Iris pigment epithelial cell (primary cell): ENCODE measurements at regions not wholly inside any gene's neighbourhood (a gene's known extent, or its start where the extent isn't known, plus 50 kb on each side); places are given as distances from the start of the nearest gene placed in this dataset.

Experiments used
- DNase-seq: peaks from one replicate; pipeline ENCODE4 v3.0.0-alpha.2; 2011; ENCODE audit warnings: low read depth

DNA sequence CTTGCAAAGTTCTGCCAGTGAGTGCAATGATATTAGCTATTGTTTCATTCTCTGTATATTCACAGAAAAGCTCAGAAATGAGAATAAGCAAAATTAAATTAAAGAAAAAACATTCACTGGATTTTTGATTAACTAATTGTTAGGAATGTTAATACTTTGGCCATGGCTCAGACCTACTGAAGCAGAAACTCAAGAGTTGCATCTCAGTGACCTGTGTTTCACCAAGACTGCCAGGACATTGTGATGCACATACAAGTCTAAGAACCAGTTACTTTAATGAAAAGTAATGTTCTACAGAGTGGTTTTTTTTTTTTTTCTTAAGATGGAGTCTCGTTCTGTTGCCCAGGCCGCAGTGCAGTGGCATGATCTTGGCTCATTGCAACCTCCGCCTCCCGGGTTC, 464.9 kb upstream of the NMUR2 start:
- DNase-seq, result no peak

DNA sequence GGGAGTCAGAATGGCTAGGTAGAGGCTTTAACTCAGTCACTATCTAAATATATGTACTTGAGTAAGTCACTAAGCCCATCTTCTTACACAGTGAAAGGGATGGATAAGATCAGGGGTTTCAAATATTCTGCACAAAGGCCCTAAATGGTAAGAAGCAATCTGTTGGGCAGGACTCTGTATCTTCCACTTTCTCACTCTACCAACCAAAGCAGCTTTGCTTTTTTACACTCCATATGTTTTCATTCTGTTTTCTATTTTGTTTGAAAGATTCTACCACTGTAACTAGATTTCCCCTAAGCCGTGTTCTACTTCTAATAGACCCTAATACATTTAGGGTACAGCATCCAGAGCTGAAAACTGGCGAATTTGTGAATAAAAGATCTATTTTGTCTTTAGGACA, 477.5 kb upstream of the NMUR2 start:
- DNase-seq, result no peak

DNA sequence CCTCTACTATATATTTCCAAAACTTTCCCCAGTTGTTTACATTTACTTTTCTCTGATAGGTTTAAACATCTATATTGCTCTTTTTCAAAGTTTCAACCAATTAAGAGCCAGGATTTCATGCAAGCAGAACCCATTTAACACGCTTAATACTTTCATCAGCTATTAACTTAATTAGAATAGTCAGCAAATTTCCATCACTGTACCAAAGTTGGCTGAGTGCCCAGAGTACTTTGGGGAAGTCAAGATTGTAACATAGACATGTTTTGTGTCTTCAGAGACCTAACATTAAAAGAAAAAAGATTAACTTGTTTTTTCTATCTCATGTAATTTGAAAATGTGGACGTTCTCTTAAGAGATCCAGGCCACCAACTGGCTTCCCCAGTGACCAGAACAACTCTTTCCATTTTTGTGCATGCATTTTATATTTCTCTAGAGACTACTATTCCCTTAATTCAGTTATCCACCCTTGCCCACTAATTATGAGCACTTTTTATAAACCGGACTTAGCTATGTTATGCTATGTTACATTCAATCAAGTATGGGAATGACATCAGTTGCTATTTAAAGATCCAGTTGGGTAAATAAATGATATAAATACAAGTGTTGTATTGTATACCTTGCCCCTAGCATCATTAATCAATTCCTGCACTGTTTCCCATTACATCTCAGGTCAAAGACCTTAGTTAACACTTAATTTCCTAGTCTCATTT, 478.1 kb upstream of the NMUR2 start:
- DNase-seq, result no peak

DNA sequence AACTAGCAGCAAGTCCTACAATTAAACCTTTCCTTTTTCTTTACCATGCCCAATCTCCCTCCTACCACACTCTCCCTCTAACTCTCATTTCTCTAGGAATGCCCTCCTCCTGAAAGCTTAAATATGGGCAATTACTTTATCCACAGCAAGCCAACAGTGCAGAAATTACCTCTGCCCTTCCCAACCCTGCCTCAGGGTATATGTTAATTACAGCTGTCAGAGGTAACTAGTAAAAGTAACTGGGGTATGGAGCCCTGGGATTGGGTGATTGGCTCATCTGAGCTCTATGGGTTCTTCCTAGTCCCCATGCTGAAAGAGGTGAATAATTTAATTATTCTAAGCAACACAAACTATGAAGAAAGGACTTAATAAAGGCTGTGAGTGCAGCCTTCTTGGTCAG, 478.9 kb upstream of the NMUR2 start:
- no peak for DNase-seq

DNA sequence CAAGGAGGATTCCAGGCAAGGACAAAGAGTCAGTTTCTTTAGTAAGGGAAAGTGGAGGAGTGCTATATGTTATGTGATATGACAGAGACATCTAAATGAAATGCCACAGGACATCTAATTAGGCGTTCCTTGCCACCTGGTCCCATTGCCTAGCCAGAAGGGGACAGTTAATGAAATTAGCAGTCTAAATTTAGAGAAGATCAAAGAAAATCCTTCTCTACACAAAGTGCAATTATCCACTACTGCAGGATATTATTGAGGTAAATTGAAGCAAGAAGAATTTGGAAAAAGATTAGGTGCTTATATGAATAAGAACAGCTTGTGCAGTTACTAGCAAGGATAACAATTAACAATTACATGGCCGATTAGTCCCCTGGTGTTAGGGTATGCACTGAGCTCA, 495.3 kb upstream of the NMUR2 start:
- DNase-seq, result no peak

DNA sequence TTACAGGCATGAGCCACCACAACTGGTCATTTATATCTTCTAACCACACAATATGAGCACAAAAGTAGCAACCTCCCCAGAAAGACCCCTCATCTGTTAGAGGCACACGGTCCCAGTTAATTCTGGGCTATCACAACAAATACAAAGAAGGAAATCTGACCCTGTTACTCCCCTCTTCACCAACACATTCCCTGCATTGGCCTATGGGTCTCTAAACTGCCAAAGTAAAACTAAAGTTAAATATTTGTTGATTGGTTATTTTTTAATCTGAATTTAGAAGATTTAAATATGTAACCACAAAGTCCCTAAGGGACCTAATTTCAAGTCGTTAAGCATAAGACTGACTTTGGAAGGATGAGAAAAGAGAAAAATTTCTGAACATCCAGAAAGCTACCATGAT, 496.7 kb upstream of the NMUR2 start:
- no peak for DNase-seq

DNA sequence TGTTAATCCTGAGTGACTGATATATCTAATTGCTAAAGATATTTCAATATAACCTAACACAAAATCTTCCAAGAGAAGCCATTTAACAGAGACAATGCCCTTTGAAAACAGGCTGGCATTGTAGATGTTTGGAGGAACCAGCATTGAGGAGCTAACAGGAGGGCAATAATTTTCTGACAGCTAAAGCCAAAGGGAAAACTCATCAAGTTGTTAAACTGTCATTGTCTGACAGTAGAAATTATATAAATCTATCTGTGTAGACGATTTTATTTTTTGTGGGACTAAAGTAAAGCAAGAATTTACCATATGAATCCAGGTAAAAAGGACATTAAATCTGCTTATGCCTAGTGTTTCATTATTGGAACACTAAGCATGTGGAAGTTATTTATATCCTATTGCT, 500.2 kb upstream of the NMUR2 start:
- no peak for DNase-seq

DNA sequence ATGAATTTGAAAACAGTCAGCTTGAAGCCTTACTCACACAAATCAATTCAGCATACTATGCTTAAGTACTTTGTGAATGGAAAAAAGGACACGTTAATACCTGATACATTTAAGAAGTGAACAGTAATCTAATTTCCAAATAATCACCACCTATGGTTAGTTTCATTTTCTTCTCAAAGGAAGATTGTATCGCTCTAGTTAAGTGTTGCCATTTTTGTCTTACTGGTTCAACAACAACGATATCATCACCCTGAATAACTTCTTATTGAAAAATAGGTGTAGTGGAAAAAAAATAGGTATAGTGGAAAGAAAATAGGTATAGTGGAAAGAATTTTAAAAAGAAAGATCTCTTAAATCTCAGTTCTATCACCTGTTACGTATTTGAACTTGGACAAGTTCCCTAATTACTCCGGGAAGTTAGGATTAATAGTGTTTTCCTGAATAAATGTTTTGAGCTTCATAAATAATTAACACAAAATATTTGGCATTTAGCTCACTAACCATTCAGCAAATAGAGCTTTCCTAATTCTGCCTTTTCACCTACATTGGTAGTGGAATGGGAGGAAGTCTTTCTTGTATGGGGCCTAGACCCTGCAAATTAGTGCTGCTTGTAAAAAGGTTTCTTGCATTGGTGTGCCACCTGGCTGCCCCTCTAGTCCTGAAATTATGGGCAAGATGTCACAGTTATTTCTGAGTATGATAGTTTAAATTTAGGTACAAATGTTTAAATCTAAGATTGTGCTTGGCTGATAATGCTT, 502.6 kb upstream of the NMUR2 start:
- no peak for DNase-seq

DNA sequence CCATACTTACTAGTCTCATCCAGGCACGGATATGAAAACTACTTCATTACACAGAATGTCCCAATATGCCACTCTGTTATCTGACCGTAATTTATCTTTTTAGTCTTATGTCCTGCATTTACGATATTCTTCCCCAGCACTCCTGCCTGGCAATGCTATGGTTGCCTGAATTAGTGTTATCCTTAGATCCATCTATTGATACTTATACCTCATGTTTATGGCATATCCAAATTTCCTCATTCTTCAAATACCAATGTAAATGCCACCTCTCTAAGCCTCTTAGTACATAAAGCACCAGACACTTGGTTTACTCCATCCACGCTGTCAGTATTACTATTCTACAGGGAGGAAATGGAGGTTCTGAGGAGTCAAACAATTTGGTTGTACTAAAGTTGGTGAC, 507.8 kb upstream of the NMUR2 start:
- DNase-seq, result no peak

DNA sequence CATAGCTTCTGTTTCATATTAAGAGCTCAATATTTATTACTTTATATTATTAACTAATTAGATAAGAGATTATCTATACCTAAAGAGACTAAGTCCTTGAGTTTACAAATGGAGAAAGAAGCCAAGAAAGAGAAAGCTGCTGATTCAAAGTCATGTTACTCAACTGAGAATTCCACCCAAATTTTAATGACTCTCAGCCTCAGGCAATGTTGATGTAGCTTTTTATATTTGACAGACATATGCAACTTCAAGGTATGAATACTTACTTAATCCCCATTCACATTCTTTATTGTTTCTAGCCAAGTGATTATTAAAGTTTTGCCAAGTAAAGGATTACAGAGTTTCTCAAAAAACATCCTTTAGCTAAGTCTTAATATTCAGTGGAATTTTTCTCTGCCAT, 527.5 kb upstream of the NMUR2 start:
- DNase-seq, result no peak

DNA sequence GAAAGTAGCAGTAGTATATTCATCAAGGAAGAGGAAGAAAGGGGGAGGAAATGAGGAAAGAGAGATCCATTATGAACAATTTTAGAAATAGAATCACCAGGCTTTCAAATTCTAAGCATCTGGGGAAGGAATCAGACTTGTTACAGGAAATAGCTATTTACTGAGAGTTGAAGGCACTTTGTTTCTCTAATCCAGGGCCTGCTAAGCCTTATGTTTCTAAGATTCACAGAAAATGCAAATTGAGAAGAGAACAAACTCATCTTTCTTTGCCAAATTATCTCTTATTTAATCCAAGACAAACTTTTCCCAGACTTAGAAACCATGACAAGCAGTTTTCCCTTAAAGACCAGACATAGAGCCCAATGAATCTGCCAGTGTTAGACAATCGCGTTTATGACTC, 528.0 kb upstream of the NMUR2 start:
- DNase-seq, result no peak

DNA sequence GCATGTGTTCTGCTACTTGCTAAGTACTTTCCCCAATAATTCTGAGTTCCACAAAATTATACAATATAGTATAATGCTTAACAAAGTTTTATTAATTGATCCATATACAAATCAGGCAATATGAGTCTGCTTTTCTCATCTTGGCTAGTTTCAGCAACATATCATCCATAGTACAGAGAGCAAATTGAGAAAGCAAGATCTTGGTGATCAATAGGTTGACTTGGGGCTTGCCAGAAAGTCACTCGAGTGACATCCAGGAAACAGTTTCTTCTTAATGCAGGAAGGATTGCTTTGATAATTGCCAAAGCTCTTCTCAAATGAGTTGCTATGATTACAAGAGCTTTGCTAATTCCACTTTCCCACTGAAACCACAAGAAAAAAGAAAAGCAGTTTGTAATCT, 533.6 kb upstream of the NMUR2 start:
- DNase-seq, result no peak

DNA sequence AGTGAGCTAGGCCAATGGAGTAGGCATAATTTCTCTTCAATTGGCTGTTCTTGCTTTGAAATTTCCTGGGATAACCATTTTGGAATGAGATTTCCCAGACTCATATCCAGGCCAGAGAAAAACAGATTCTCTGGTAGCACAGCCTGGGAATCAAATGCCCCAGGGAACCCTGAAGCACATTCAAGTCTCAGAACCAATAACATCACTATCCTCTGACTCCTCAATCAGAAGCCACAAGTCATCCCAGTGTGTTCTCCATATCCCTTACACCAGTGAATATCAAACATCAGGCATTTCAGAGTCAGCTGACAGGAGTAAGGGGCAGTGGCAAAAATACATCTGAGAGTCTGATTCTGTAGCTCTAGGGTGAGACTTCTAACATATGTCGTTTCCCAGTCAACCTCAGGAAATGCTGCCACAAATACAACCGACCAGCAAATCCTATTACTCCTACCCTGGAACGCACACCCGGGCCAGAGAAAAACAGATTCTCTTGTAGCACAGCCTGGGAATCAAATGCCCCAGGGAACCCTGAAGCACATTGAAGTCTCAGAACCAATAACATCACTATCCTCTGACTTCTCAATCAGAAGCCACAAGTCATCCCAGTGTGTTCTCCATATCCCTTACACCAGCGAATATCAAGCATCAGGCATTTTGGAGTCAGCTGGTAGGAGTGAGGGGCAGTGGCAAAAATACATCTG, 537.7 kb upstream of the NMUR2 start:
- DNase-seq, result no peak

DNA sequence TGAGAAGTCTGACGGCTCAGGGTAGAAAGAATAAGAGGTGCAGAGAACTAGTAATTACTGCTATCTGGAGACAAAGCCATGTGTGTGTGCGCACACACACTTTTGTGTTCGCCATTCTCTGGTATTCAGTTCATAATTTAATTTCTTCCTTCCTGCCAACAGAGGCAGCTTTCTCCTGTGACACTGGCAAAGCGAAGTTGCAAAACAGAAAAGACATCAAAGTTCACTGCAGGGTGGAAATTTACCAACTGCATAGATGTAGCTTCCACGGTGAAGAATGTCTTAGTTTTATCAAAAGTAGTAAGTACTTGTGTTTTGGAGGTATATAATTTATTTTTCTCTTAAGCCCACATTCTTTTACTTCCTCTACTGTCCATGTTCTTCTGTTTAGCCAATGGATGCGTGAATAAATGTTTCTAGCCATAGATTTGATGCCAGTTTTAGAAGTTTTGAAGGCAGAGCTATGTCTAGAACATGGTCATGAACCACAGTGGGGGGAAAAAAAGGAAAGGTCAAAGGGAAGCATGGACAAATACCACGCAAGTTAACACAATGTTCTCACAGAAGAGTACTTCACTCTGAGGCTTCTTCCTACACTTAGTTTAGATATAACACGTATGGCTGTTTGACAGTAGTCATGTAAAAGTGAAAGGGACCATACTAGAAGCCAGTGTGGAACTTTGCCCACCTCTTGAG, 536.5 kb upstream of the GRIA1 start:
- no peak for DNase-seq

DNA sequence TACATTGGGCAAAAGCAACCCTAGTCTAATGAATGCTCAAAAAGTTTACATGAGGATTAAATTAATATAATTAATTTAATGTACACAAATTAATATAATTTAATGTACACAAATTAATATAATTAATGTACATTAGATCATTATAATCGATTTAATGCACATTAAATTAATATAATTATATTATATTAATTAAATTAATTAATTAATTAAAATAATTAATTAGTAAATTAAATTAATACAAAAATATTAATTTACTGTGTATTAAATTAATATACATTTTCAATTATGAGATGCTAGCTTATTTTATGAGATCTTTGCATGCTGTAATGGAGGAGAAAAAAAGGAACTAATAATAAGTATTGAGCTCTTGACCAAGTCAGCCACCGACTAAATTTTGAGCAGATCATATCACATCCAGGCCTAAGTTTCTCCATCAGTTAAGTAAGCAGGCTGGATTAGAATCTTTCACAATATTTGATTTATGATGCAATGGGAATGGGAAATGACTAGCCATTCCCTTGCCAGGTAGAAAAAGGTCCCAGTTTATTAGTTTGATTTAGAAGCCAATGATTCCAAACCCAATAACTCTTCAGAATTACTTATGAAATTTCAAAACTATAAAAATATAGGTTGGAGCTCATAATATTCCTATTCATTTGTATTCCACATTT, 533.4 kb upstream of the GRIA1 start:
- no peak for DNase-seq

DNA sequence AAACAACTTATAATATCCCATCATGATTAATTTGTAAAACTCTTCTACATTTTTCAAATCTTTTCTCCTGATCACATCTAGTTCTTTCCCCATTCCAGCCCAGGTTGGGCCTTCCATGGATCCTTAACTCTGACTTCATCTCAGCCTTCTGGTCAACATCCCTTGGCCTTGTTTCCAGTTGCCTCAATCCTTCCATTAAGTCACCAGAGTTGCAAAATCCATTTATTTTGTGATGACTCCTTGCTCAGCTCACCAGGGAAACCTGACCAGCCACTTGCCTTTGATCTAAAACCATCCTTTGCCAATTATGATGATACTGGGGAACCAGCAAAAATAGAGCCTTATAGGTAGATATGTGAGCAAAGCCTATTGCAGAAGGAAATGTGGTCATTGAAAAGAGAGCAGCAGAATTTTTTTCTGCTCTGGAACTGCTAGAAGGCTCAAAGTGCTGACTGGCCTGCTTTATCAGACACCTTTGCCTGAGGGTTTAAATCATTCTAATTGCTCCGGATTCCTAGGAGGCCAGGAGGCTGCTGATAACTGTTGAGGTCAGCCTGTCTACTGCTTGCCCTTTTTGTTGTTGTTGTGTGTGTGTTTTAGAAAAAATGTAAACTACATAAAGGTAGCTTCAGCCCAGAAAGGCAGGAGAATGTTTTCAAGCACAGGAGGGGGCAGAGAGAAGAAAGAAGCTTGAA, 512.2 kb upstream of the GRIA1 start:
- no peak for DNase-seq

DNA sequence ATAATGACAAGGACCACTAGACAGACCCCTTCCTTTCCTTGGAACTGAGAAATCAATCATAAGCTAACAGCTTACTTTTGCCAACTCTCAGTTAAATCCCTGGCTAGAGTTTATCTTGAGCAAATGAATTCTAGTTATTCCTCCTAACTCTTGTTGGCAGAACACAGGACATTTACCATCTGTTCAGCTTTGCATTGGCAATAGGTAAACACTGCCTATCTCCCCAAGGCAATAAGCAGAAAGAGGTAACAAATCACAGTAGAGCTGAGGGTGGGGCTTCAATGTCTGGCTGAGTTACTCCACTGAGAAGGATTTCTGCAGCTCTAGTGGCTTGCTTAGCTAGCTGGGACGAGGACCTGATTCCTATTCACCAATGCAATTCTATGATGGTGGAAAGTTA, 503.3 kb upstream of the GRIA1 start:
- DNase-seq, result no peak

DNA sequence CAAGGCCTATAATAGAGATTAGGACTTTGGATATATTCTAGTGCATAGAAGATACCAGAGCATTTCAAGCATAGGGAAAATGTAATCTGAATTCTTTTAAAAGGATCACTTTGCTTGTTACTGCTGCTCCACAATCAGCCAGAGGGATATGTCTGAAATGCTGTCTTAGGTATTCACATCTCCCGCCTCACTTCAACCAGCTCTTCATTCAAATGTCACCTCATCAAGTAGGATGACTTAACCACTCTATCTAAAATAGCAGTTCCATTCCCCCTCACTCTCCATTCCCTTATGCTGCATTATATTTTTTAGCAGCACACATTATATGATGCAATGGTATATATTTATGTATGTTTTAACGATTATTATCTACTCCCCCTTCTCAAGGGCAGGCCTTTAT, 500.3 kb upstream of the GRIA1 start:
- DNase-seq, result no peak

DNA sequence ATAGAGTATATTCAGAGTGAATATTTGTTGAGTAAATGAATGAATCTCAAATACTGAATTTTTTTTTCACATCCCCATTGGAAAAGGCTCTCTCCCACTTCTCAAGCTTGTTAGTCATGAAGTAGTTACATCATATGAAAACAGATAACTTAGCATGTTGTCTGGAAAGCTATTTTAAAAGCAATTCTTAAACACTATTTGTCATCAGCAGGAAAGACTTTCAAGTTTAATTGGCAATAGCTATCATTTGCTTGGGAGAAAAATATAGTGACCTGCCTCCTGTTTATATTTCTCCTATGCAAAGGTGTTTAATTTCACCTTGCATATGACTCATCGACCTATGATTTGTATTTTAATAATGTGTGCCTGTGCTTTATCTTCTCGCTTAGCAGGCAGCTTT, 499.8 kb upstream of the GRIA1 start:
- no peak for DNase-seq

DNA sequence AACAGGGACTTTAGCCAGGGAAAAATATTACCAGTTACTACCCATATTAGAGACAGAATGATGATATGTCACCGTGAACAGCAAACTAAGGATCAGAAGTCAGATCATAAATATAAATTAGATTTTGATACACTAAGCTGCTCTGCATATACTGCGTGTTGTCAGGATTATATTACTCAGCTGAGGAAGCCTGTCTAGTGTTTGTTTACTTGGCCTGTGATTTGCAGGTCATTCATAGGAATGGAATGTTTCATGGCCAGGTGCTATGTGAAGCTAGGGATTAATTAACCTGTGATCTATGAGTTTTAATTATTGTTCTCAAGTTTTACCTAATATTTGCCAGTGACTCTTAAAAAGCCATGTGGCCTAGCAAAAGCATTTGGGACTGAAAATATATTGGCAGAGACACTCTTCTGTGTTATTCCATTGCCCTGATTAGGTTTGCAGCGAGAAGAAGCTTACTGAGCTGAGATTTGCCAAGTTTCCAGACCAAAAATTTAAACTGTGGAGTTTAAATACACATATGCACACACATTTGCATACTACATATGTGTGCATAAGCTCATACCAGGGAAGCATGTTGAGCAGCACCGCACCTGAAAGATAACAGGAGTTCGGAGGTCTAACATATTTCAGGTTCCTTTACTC, 496.3 kb upstream of the GRIA1 start:
- no peak for DNase-seq

DNA sequence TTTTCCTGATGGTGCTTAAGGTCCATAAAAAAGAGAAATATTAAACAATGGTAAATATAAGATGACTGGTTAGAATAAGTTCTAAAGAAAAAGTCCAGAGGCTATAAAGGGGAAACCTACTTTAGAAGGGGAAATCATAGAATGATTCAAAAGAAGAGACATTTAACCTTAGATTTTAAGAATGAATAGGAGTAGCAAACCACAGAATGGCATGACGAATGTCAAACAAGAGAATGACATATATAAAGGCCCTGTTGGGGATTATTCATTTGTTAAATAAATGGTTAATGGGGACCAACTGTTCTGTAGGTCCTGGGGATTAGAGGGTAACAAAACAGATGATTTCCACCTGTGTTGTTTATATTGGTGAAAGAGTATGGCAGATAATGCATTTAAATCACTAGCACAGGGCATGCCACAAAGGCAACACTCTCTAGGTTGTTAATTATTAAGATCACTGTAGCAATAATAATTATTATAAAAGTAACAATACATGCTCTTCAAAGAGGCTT, 495.2 kb upstream of the GRIA1 start:
- no peak for DNase-seq
